H1 (cell line): ENCODE measurements at regions not wholly inside any gene's neighbourhood (a gene's known extent, or its start where the extent isn't known, plus 50 kb on each side); places are given as distances from the start of the nearest gene placed in this dataset.

Experiments
- CHD7 ChIP-seq: fragments of 300-600 bp; sonication (generic); IDR thresholded peaks from 2 replicates; pipeline ENCODE4 v1.7.1; 2012; ENCODE audit warnings: low read length, moderate library complexity, mild to moderate bottlenecking, inconsistent platforms; ENCODE audit not compliant: insufficient replicate concordance

- TF ChIP-seq CHD7 = no peak
- TF ChIP-seq, all 59 proteins: peak for 0
These were observed 178.5 kb upstream of the GUCY1A2 start (continued) for GRCh38 chr11:107196732-107197131.
